Neural progenitor cell (in vitro differentiated cells): ENCODE measurements at regions not wholly inside any gene's neighbourhood (a gene's known extent, or its start where the extent isn't known, plus 50 kb on each side); places are given as distances from the start of the nearest gene placed in this dataset. TPM values are rescaled to one million over a fixed set of nuclear protein-coding genes. Genes with fewer than 3 reads are reported as not detected.

Source experiments
- DNase-seq: peaks from one replicate; pipeline ENCODE4 v3.0.0-alpha.2; 2016; ENCODE audit warnings: low spot score
- H2AFZ ChIP-seq: fragments of 200-600 bp; sonication (generic); replicated peaks from 2 replicates; pipeline ENCODE4 v1.6.1; 2016; ENCODE audit warnings: antibody characterized with exemption
- H3F3A ChIP-seq: fragments of 200-600 bp; sonication (generic); 2 replicates; pipeline ENCODE4 v1.6.1; 2016; ENCODE audit warnings: antibody characterized with exemption, low read depth
- H3K27ac ChIP-seq: fragments of 200-600 bp; sonication (generic); 2 replicates; pipeline ENCODE4 v1.5.1; 2016; ENCODE audit warnings: mild to moderate bottlenecking
- H3K27me3 ChIP-seq: fragments of 200-600 bp; sonication (generic); 2 replicates; pipeline ENCODE4 v1.6.1; 2016; ENCODE audit warnings: mild to moderate bottlenecking, moderate library complexity
- H3K36me3 ChIP-seq: fragments of 200-600 bp; sonication (generic); 2 replicates; pipeline ENCODE4 v1.5.1; 2016
- H3K4me1 ChIP-seq: fragments of 200-600 bp; sonication (generic); 2 replicates; pipeline ENCODE4 v1.6.1; 2016; ENCODE audit warnings: mixed run types
- H3K4me2 ChIP-seq: fragments of 200-600 bp; sonication (generic); 2 replicates; pipeline ENCODE4 v1.6.1; 2016
- H3K4me3 ChIP-seq: fragments of 200-600 bp; sonication (generic); 2 replicates; pipeline ENCODE4 v1.5.1; 2016
- H3K79me2 ChIP-seq: fragments of 200-600 bp; sonication (generic); 2 replicates; pipeline ENCODE4 v1.6.1; 2016; ENCODE audit warnings: low read depth
- H3K9ac ChIP-seq: fragments of 200-600 bp; sonication (generic); 2 replicates; pipeline ENCODE4 v1.6.1; 2016
- H3K9me3 ChIP-seq: fragments of 200-600 bp; sonication (generic); 2 replicates; pipeline ENCODE4 v1.5.1; 2016; ENCODE audit warnings: low read depth
- H4K20me1 ChIP-seq: fragments of 200-600 bp; sonication (generic); 2 replicates; pipeline ENCODE4 v1.6.1; 2016; ENCODE audit warnings: low read depth
- H3K27ac Mint-ChIP-seq: 3 replicates; pipeline ENCODE4 v1.8.0; 2021; ENCODE audit warnings: mixed read lengths
- H3K27me3 Mint-ChIP-seq: 2 replicates; pipeline ENCODE4 v1.8.0; 2022; ENCODE audit warnings: low read depth, mild to moderate bottlenecking, inconsistent platforms, moderate library complexity, mixed read lengths; ENCODE audit not compliant: insufficient read depth
- H3K36me3 Mint-ChIP-seq: 3 replicates; pipeline ENCODE4 v1.8.0; 2021; ENCODE audit warnings: mixed read lengths
- H3K4me1 Mint-ChIP-seq: 3 replicates; pipeline ENCODE4 v1.8.0; 2021; ENCODE audit warnings: mixed read lengths
- H3K4me3 Mint-ChIP-seq: 3 replicates; pipeline ENCODE4 v1.8.0; 2021; ENCODE audit warnings: mild to moderate bottlenecking, moderate library complexity, mixed read lengths
- H3K9me3 Mint-ChIP-seq: 3 replicates; pipeline ENCODE4 v1.8.0; 2020; ENCODE audit warnings: mixed read lengths
- CTCF ChIP-seq: fragments of 200-600 bp; sonication (generic); IDR thresholded peaks from 2 replicates; pipeline ENCODE4 v1.5.1; 2017; ENCODE audit warnings: antibody characterized with exemption, mild to moderate bottlenecking
- EZH2 ChIP-seq: fragments of 200-600 bp; sonication (generic); IDR thresholded peaks from 2 replicates; pipeline ENCODE4 v1.6.1; 2017; ENCODE audit warnings: antibody characterized with exemption, mild to moderate bottlenecking, moderate library complexity
- EZH2phosphoT487 ChIP-seq: fragments of 200-600 bp; sonication (generic); IDR thresholded peaks from 2 replicates; pipeline ENCODE4 v1.6.1; 2017; ENCODE audit warnings: antibody characterized with exemption
- microRNA counts: library from miRNA; unstranded; fragments of <30 nt; microRNA quantifications from one replicate; lab custom pipeline; 2016
- microRNA-seq: library from miRNA; unstranded; fragments of <30 nt; microRNA quantifications from one replicate; pipeline ENCODE4, GENCODE V29; 2016
- small RNA-seq: library from RNA; depleted of rRNA; stranded (forward); fragments of <200 nt; gene quantifications from one replicate; pipeline ENCODE3, GENCODE V24; 2015

- no peak for DNase-seq
- H3K9me3 Mint-ChIP-seq: no peaks in the 10 kb centered on the region
- H3K36me3 ChIP-seq: no peaks in the 10 kb centered on the region
- H3F3A ChIP-seq: no peaks in the 10 kb centered on the region
- no peak overlapping the region for H3K9ac ChIP-seq
- H3K27me3 Mint-ChIP-seq: peaks cover 3% of the 10 kb centered on the region
- no peak overlapping the region for H3K27ac ChIP-seq
- H3K27ac Mint-ChIP-seq: no peak overlapping the region
- H3K4me1 Mint-ChIP-seq: no peaks in the 10 kb centered on the region
- H3K36me3 Mint-ChIP-seq: no peaks in the 10 kb centered on the region
- no peak for TF ChIP-seq EZH2phosphoT487
- TF ChIP-seq CTCF: no peak
- no peak for TF ChIP-seq EZH2
- H3K4me3 ChIP-seq: no peak overlapping the region
- no peaks in the 10 kb centered on the region for H4K20me1 ChIP-seq
- H3K4me1 ChIP-seq: no peaks in the 10 kb centered on the region
- H2AFZ ChIP-seq: no peak overlapping the region
- H3K4me3 Mint-ChIP-seq: no peak overlapping the region
- peaks cover 4% of the 10 kb centered on the region for H3K27me3 ChIP-seq
- no peaks in the 10 kb centered on the region for H3K9me3 ChIP-seq
- no peak overlapping the region for H3K4me2 ChIP-seq
- no peaks in the 10 kb centered on the region for H3K79me2 ChIP-seq
Observed at GRCh38 chr4:112093636-112094202, 51.5 kb upstream of the FAM241A start.

- no peaks in the 10 kb centered on the region for H4K20me1 ChIP-seq
- Mint-ChIP-seq H3K9me3 (no peaks in the 10 kb centered on the region), H3K4me1 (no peaks in the 10 kb centered on the region), H3K36me3 (no peaks in the 10 kb centered on the region), H3K27ac (no peak overlapping the region), H3K4me3 (no peak overlapping the region), H3K27me3 (peaks cover 5% of the 10 kb centered on the region)
- H3K36me3 ChIP-seq: no peaks in the 10 kb centered on the region
- H3K27ac ChIP-seq: no peak overlapping the region
- H3K79me2 ChIP-seq: no peaks in the 10 kb centered on the region
- H3K4me3 ChIP-seq: no peak overlapping the region
- H3K27me3 ChIP-seq: peaks cover 4% of the 10 kb centered on the region
- H3K4me2 ChIP-seq: no peak overlapping the region
- no peak for DNase-seq
- H3K9ac ChIP-seq: no peak overlapping the region
- no peak for TF ChIP-seq CTCF
- no peak for TF ChIP-seq EZH2phosphoT487
- no peak for TF ChIP-seq EZH2
- peaks cover 3% of the 10 kb centered on the region for H3K4me1 ChIP-seq
- H3F3A ChIP-seq: peaks cover 2% of the 10 kb centered on the region
- H3K9me3 ChIP-seq: no peaks in the 10 kb centered on the region
- no peak overlapping the region for H2AFZ ChIP-seq
Observed at GRCh38 chr4:112094330-112094729, 50.9 kb upstream of the FAM241A start.

MicroRNAs in the stretch of these regions (microRNA counts, 767-probe panel; counts per million panel counts)
- 460 counts per million, percentile 90 among the panel's probes with 10 or more counts for microRNA hsa-miR-297 (lab: Ali Mortazavi, UCI)

Small RNA genes lying in the stretch of these regions (microRNA-seq; reads per million reads assigned to microRNA genes)
- not detected for gene MIR297

Small RNA genes lying in the stretch of these regions (small RNA-seq; reads per million reads assigned to genes)
- not detected for gene MIR297
- gene RNU6-289P: not detected
